ENCODE measurements at regions not wholly inside any gene's neighbourhood (a gene's known extent, or its start where the extent isn't known, plus 50 kb on each side); places are given as distances from the start of the nearest gene placed in this dataset.

- Histone ChIP-seq H3K27ac (ENCODE audit: low read depth, low read length) (no peak overlapping the region), H3K4me3 (ENCODE audit: insufficient read depth, low read length, poor library complexity, severe bottlenecking) (no peak overlapping the region), H4K20me1 (ENCODE audit: low read depth, low read length) (no peaks in the 10 kb centered on the region), H3F3A (ENCODE audit: insufficient read depth) (no peaks in the 10 kb centered on the region), H3K79me2 (ENCODE audit: insufficient read depth, low read length) (no peaks in the 10 kb centered on the region), H3K36me3 (ENCODE audit: low read length) (no peaks in the 10 kb centered on the region), H3K9me2 (replicated peaks; ENCODE audit: insufficient read depth, low read length) (no peaks in the 10 kb centered on the region), H3K9ac (ENCODE audit: low read length) (no peak overlapping the region), H3K9me3 (ENCODE audit: insufficient read depth, low read length) (no peaks in the 10 kb centered on the region), H2AFZ (ENCODE audit: low read depth, low read length, severe bottlenecking) (no peak overlapping the region), H3K4me2 (ENCODE audit: low read depth, low read length, poor library complexity, severe bottlenecking) (no peak overlapping the region), H3K27me3 (ENCODE audit: low read length) (no peaks in the 10 kb centered on the region)
- TF ChIP-seq, protein P1, sequence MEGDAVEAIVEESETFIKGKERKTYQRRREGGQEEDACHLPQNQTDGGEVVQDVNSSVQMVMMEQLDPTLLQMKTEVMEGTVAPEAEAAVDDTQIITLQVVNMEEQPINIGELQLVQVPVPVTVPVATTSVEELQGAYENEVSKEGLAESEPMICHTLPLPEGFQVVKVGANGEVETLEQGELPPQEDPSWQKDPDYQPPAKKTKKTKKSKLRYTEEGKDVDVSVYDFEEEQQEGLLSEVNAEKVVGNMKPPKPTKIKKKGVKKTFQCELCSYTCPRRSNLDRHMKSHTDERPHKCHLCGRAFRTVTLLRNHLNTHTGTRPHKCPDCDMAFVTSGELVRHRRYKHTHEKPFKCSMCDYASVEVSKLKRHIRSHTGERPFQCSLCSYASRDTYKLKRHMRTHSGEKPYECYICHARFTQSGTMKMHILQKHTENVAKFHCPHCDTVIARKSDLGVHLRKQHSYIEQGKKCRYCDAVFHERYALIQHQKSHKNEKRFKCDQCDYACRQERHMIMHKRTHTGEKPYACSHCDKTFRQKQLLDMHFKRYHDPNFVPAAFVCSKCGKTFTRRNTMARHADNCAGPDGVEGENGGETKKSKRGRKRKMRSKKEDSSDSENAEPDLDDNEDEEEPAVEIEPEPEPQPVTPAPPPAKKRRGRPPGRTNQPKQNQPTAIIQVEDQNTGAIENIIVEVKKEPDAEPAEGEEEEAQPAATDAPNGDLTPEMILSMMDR (IDR thresholded peaks at IDR 0.05; ENCODE audit: insufficient read depth, low read length, poor library complexity, severe bottlenecking): peak; percentile 15
- no peak for TF ChIP-seq EZH2phosphoT487 (conservative IDR thresholded peaks at IDR 0.05; ENCODE audit: low read length)
These were observed 73.9 kb upstream of the VTCN1 start for GRCh38 chr1:117284399-117285215.

GRCh38 chr1:117278531-117278930 lies 67.8 kb upstream of the VTCN1 start:
- Histone ChIP-seq H3K36me3 (ENCODE audit: low read length) (no peaks in the 10 kb centered on the region), H3K79me2 (ENCODE audit: insufficient read depth, low read length) (no peaks in the 10 kb centered on the region), H3K9me2 (replicated peaks; ENCODE audit: insufficient read depth, low read length) (no peaks in the 10 kb centered on the region), H2AFZ (ENCODE audit: low read depth, low read length, severe bottlenecking) (no peak overlapping the region), H3K4me2 (ENCODE audit: low read depth, low read length, poor library complexity, severe bottlenecking) (no peak overlapping the region), H3F3A (ENCODE audit: insufficient read depth) (no peaks in the 10 kb centered on the region), H3K4me3 (ENCODE audit: insufficient read depth, low read length, poor library complexity, severe bottlenecking) (no peak overlapping the region), H3K9me3 (ENCODE audit: insufficient read depth, low read length) (no peaks in the 10 kb centered on the region), H3K9ac (ENCODE audit: low read length) (no peak overlapping the region), H3K27ac (ENCODE audit: low read depth, low read length) (no peak overlapping the region), H4K20me1 (ENCODE audit: low read depth, low read length) (no peaks in the 10 kb centered on the region), H3K27me3 (ENCODE audit: low read length) (no peaks in the 10 kb centered on the region)
- TF ChIP-seq EZH2phosphoT487 (conservative IDR thresholded peaks at IDR 0.05; ENCODE audit: low read length): no peak
- TF ChIP-seq, protein P1 (IDR thresholded peaks at IDR 0.05; ENCODE audit: insufficient read depth, low read length, poor library complexity, severe bottlenecking): no peak

- Histone ChIP-seq H3K27ac (ENCODE audit: low read depth, low read length) (no peak overlapping the region), H2AFZ (ENCODE audit: low read depth, low read length, severe bottlenecking) (no peak overlapping the region)
These were observed 64.3 kb upstream of the VTCN1 start for GRCh38 chr1:117275055-117275454.

More at GRCh38 chr1:117275055-117275454, 64.3 kb upstream of the VTCN1 start:
- no peak overlapping the region for H3K9ac ChIP-seq (ENCODE audit: low read length)
- H3K4me2 ChIP-seq (ENCODE audit: low read depth, low read length, poor library complexity, severe bottlenecking): no peak overlapping the region
- no peaks in the 10 kb centered on the region for H3K36me3 ChIP-seq (ENCODE audit: low read length)
- no peaks in the 10 kb centered on the region for H4K20me1 ChIP-seq (ENCODE audit: low read depth, low read length)
- H3K9me3 ChIP-seq (ENCODE audit: insufficient read depth, low read length): no peaks in the 10 kb centered on the region
- no peak overlapping the region for H3K4me3 ChIP-seq (ENCODE audit: insufficient read depth, low read length, poor library complexity, severe bottlenecking)
- H3K27me3 ChIP-seq (ENCODE audit: low read length): no peaks in the 10 kb centered on the region
- no peaks in the 10 kb centered on the region for H3F3A ChIP-seq (ENCODE audit: insufficient read depth)
- no peaks in the 10 kb centered on the region for H3K79me2 ChIP-seq (ENCODE audit: insufficient read depth, low read length)
- no peak for TF ChIP-seq EZH2phosphoT487 (conservative IDR thresholded peaks at IDR 0.05; ENCODE audit: low read length)
- TF ChIP-seq, protein P1 (IDR thresholded peaks at IDR 0.05; ENCODE audit: insufficient read depth, low read length, poor library complexity, severe bottlenecking): no peak
- no peaks in the 10 kb centered on the region for H3K9me2 ChIP-seq (replicated peaks; ENCODE audit: insufficient read depth, low read length)

Measured in SU-DHL-6 (cell line).